Activated CD4-positive, alpha-beta memory T cell treated with anti-CD3 and anti-CD28 coated beads, Interleukin-2, amount 10 ng/mL, durations not matched to agents 7 days and 5 days (primary cell): ENCODE measurements at regions not wholly inside any gene's neighbourhood (a gene's known extent, or its start where the extent isn't known, plus 50 kb on each side); places are given as distances from the start of the nearest gene placed in this dataset.

Experiments
- CTCF ChIA-PET: fragments of 350-600 bp; sonication (Branson Sonifier 250); formaldehyde crosslinking; loops from one replicate; lab custom pipeline; 2021; ENCODE audit warnings: antibody characterized with exemption, inconsistent platforms; lab: Charles Lee
- POLR2A ChIA-PET: fragments of 350-600 bp; sonication (Branson Sonifier 250); formaldehyde crosslinking; loops from one replicate; lab custom pipeline; 2021; ENCODE audit warnings: antibody characterized with exemption; lab: Charles Lee
- DNase-seq: peaks from one replicate; pipeline ENCODE4 v3.0.0-alpha.2; 2020
- H3K27ac Mint-ChIP-seq: one replicate; pipeline ENCODE4 v1.8.0; 2021; ENCODE audit warnings: mild to moderate bottlenecking, mixed read lengths
- H3K27me3 Mint-ChIP-seq: one replicate; pipeline ENCODE4 v1.8.0; 2021; ENCODE audit warnings: mixed read lengths
- H3K36me3 Mint-ChIP-seq: one replicate; pipeline ENCODE4 v1.8.0; 2021; ENCODE audit warnings: low read depth, mixed read lengths
- H3K4me1 Mint-ChIP-seq: one replicate; pipeline ENCODE4 v1.8.0; 2021; ENCODE audit warnings: mixed read lengths
- H3K4me3 Mint-ChIP-seq: one replicate; pipeline ENCODE4 v1.8.0; 2021; ENCODE audit warnings: mild to moderate bottlenecking, mixed read lengths
- H3K9me3 Mint-ChIP-seq: one replicate; pipeline ENCODE4 v1.8.0; 2021; ENCODE audit warnings: mixed read lengths

- CTCF ChIA-PET: interaction anchor here (1.5 kb wide), 1 partner anchor 281 kb away, joined by 3 read pairs; no protein-coding TSS in a partner anchor
- no peak overlapping the region for H3K4me3 Mint-ChIP-seq
Observed at GRCh38 chr10:78914502-78915189, 154.1 kb upstream of the ZMIZ1 start.

GRCh38 chr10:78915190-78915518, 153.6 kb upstream of the ZMIZ1 start:
- Mint-ChIP-seq H3K27me3 (no peaks in the 10 kb centered on the region), H3K9me3 (no peaks in the 10 kb centered on the region), H3K36me3 (no peaks in the 10 kb centered on the region), H3K4me1 (no peaks in the 10 kb centered on the region), H3K4me3 (no peak overlapping the region), H3K27ac (no peak overlapping the region)
- POLR2A ChIA-PET: interaction anchor here (0.7 kb wide), 1 partner anchor 149 kb away, joined by 3 read pairs; no protein-coding TSS in a partner anchor
- no peak for DNase-seq
- CTCF ChIA-PET: no interaction called here

More at GRCh38 chr10:78914502-78915189, 154.1 kb upstream of the ZMIZ1 start:
- POLR2A ChIA-PET: interaction anchor here (0.7 kb wide), 1 partner anchor 149 kb away, joined by 3 read pairs; no protein-coding TSS in a partner anchor
- Mint-ChIP-seq H3K4me1 (no peaks in the 10 kb centered on the region), H3K9me3 (no peaks in the 10 kb centered on the region), H3K27me3 (no peaks in the 10 kb centered on the region), H3K27ac (no peak overlapping the region), H3K36me3 (no peaks in the 10 kb centered on the region)
- DNase-seq: no peak

- no peaks in the 10 kb centered on the region for H3K4me1 Mint-ChIP-seq
- H3K4me3 Mint-ChIP-seq: no peak overlapping the region
- DNase-seq: no peak
- no peak overlapping the region for H3K27ac Mint-ChIP-seq
- H3K9me3 Mint-ChIP-seq: no peaks in the 10 kb centered on the region
- ChIA-PET POLR2A (no interaction called here), CTCF (no interaction called here)
- no peaks in the 10 kb centered on the region for H3K27me3 Mint-ChIP-seq
- H3K36me3 Mint-ChIP-seq: no peaks in the 10 kb centered on the region
Observed at GRCh38 chr10:78916227-78916626, 152.5 kb upstream of the ZMIZ1 start.

- CTCF ChIA-PET: no interaction called here
- no peak for DNase-seq
Observed at GRCh38 chr10:78919181-78919966, 149.4 kb upstream of the ZMIZ1 start.

GRCh38 chr10:78920011-78920410, 148.8 kb upstream of the ZMIZ1 start:
- no peak overlapping the region for H3K27ac Mint-ChIP-seq
- no peaks in the 10 kb centered on the region for H3K36me3 Mint-ChIP-seq
- ChIA-PET CTCF (no interaction called here), POLR2A (no interaction called here)
- no peaks in the 10 kb centered on the region for H3K27me3 Mint-ChIP-seq
- no peak overlapping the region for H3K4me3 Mint-ChIP-seq
- H3K4me1 Mint-ChIP-seq: no peaks in the 10 kb centered on the region
- no peak for DNase-seq
- H3K9me3 Mint-ChIP-seq: no peaks in the 10 kb centered on the region

More at GRCh38 chr10:78919181-78919966, 149.4 kb upstream of the ZMIZ1 start:
- H3K4me3 Mint-ChIP-seq: no peak overlapping the region
- H3K4me1 Mint-ChIP-seq: no peaks in the 10 kb centered on the region
- no peaks in the 10 kb centered on the region for H3K9me3 Mint-ChIP-seq
- no peaks in the 10 kb centered on the region for H3K36me3 Mint-ChIP-seq
- POLR2A ChIA-PET: no interaction called here
- no peak overlapping the region for H3K27ac Mint-ChIP-seq
- H3K27me3 Mint-ChIP-seq: no peaks in the 10 kb centered on the region

- Mint-ChIP-seq H3K27ac (no peak overlapping the region), H3K4me1 (no peaks in the 10 kb centered on the region), H3K36me3 (no peaks in the 10 kb centered on the region), H3K9me3 (no peaks in the 10 kb centered on the region), H3K27me3 (no peaks in the 10 kb centered on the region), H3K4me3 (no peak overlapping the region)
- DNase-seq: no peak
- ChIA-PET CTCF (no interaction called here), POLR2A (no interaction called here)
Observed at GRCh38 chr10:78921895-78922294, 146.9 kb upstream of the ZMIZ1 start.

GRCh38 chr10:78923647-78924318, 145.0 kb upstream of the ZMIZ1 start:
- no peak overlapping the region for H3K4me3 Mint-ChIP-seq
- H3K9me3 Mint-ChIP-seq: no peaks in the 10 kb centered on the region
- H3K36me3 Mint-ChIP-seq: no peaks in the 10 kb centered on the region
- ChIA-PET CTCF (no interaction called here), POLR2A (no interaction called here)
- no peak overlapping the region for H3K27ac Mint-ChIP-seq
- H3K27me3 Mint-ChIP-seq: no peaks in the 10 kb centered on the region
- H3K4me1 Mint-ChIP-seq: no peaks in the 10 kb centered on the region
- no peak for DNase-seq

GRCh38 chr10:78924319-78925003, 144.3 kb upstream of the ZMIZ1 start:
- POLR2A ChIA-PET: no interaction called here
- H3K9me3 Mint-ChIP-seq: no peaks in the 10 kb centered on the region
- no peaks in the 10 kb centered on the region for H3K27me3 Mint-ChIP-seq
- H3K4me1 Mint-ChIP-seq: no peaks in the 10 kb centered on the region
- H3K4me3 Mint-ChIP-seq: no peak overlapping the region
- CTCF ChIA-PET: no interaction called here
- no peak overlapping the region for H3K27ac Mint-ChIP-seq
- H3K36me3 Mint-ChIP-seq: no peaks in the 10 kb centered on the region
- DNase-seq: no peak

GRCh38 chr10:78925275-78925674, 143.5 kb upstream of the ZMIZ1 start:
- CTCF ChIA-PET: no interaction called here
- DNase-seq: no peak
- no peak overlapping the region for H3K27ac Mint-ChIP-seq
- H3K36me3 Mint-ChIP-seq: no peaks in the 10 kb centered on the region
- no peaks in the 10 kb centered on the region for H3K27me3 Mint-ChIP-seq
- no peaks in the 10 kb centered on the region for H3K9me3 Mint-ChIP-seq
- no peak overlapping the region for H3K4me3 Mint-ChIP-seq
- H3K4me1 Mint-ChIP-seq: no peaks in the 10 kb centered on the region
- POLR2A ChIA-PET: no interaction called here

- CTCF ChIA-PET: no interaction called here
- POLR2A ChIA-PET: no interaction called here
- DNase-seq: no peak
- H3K36me3 Mint-ChIP-seq: no peaks in the 10 kb centered on the region
- no peak overlapping the region for H3K4me3 Mint-ChIP-seq
- H3K27me3 Mint-ChIP-seq: no peaks in the 10 kb centered on the region
- no peaks in the 10 kb centered on the region for H3K4me1 Mint-ChIP-seq
- no peak overlapping the region for H3K27ac Mint-ChIP-seq
- H3K9me3 Mint-ChIP-seq: no peaks in the 10 kb centered on the region
Observed at GRCh38 chr10:78925800-78926319, 142.9 kb upstream of the ZMIZ1 start.

GRCh38 chr10:78927257-78927995, 141.3 kb upstream of the ZMIZ1 start:
- H3K36me3 Mint-ChIP-seq: no peaks in the 10 kb centered on the region
- no peak overlapping the region for H3K4me3 Mint-ChIP-seq
- no peaks in the 10 kb centered on the region for H3K27me3 Mint-ChIP-seq
- ChIA-PET CTCF (no interaction called here), POLR2A (no interaction called here)
- H3K27ac Mint-ChIP-seq: no peak overlapping the region
- H3K9me3 Mint-ChIP-seq: no peaks in the 10 kb centered on the region
- DNase-seq: no peak
- no peaks in the 10 kb centered on the region for H3K4me1 Mint-ChIP-seq

GRCh38 chr10:78928330-78928729, 140.4 kb upstream of the ZMIZ1 start:
- Mint-ChIP-seq H3K9me3 (no peaks in the 10 kb centered on the region), H3K27ac (no peak overlapping the region), H3K4me3 (no peak overlapping the region), H3K4me1 (no peaks in the 10 kb centered on the region), H3K36me3 (no peaks in the 10 kb centered on the region), H3K27me3 (no peaks in the 10 kb centered on the region)
- ChIA-PET POLR2A (no interaction called here), CTCF (no interaction called here)
- no peak for DNase-seq
